DND-41 (cell line): ENCODE measurements at regions not wholly inside any gene's neighbourhood (a gene's known extent, or its start where the extent isn't known, plus 50 kb on each side); places are given as distances from the start of the nearest gene placed in this dataset.

Experiments
- ATAC-seq: fragments of 200-7000 bp; cut with Tn5 transposase; 3 replicates; pipeline ENCODE4 v1.9.1; 2021; ENCODE audit warnings: low read depth; ENCODE audit not compliant: insufficient read depth
- DNase-seq: peaks from one replicate; pipeline ENCODE4 v3.0.0-alpha.2; 2020
- H2AFZ ChIP-seq: 2 replicates; pipeline ENCODE4 v1.6.0; 2012; ENCODE audit warnings: low read depth, low read length
- H3K27ac ChIP-seq: 2 replicates; pipeline ENCODE4 v1.5.1; 2012; ENCODE audit warnings: low read length, inconsistent platforms
- H3K27me3 ChIP-seq: fragments of 200-600 bp; sonication (generic); 2 replicates; pipeline ENCODE4 v1.6.0; 2012; ENCODE audit warnings: low read length, mild to moderate bottlenecking, inconsistent platforms; ENCODE audit not compliant: insufficient read depth, poor library complexity
- H3K36me3 ChIP-seq: 2 replicates; pipeline ENCODE4 v1.5.1; 2012; ENCODE audit warnings: low read length, inconsistent platforms; ENCODE audit not compliant: insufficient read depth
- H3K4me1 ChIP-seq: 2 replicates; pipeline ENCODE4 v1.5.1; 2012; ENCODE audit warnings: mild to moderate bottlenecking, low read length; ENCODE audit not compliant: insufficient read depth
- H3K4me2 ChIP-seq: 2 replicates; pipeline ENCODE4 v1.6.0; 2012; ENCODE audit warnings: mild to moderate bottlenecking, moderate library complexity, low read length, inconsistent platforms; ENCODE audit not compliant: insufficient read depth
- H3K4me3 ChIP-seq, 2 experiments: fragments of 200-600 bp in 1 of 2; shearing (Covaris generic) in 1 of 2; 2 replicates each; pipeline ENCODE4 v1.5.1; 2012 to 2016; ENCODE audit warnings: inconsistent platforms in 2 of 2, low read length in 2 of 2, mild to moderate bottlenecking in 2 of 2, low read depth in 1 of 2, moderate library complexity in 1 of 2
- H3K79me2 ChIP-seq: 2 replicates; pipeline ENCODE4 v1.6.0; 2012; ENCODE audit warnings: low read length, inconsistent platforms; ENCODE audit not compliant: insufficient read depth
- H3K9ac ChIP-seq: 2 replicates; pipeline ENCODE4 v1.6.0; 2012; ENCODE audit warnings: low read depth, mild to moderate bottlenecking, inconsistent platforms, low read length, moderate library complexity
- H3K9me3 ChIP-seq: 2 replicates; pipeline ENCODE4 v1.5.1; 2012; ENCODE audit warnings: low read length, moderate library complexity, mild to moderate bottlenecking, inconsistent platforms; ENCODE audit not compliant: insufficient read depth, severe bottlenecking
- H4K20me1 ChIP-seq: 2 replicates; pipeline ENCODE4 v1.6.0; 2012; ENCODE audit warnings: low read length; ENCODE audit not compliant: insufficient read depth
- EZH2 ChIP-seq: IDR thresholded peaks from 3 replicates; pipeline ENCODE4 v1.6.1; 2012; ENCODE audit warnings: borderline replicate concordance, low read depth, mild to moderate bottlenecking, moderate library complexity, low read length, inconsistent platforms; ENCODE audit not compliant: severe bottlenecking
- TF ChIP-seq, protein P1 (sequence below): IDR thresholded peaks from 2 replicates; pipeline ENCODE4 v1.5.1; 2012; ENCODE audit warnings: borderline replicate concordance, low read length, moderate library complexity, mild to moderate bottlenecking; ENCODE audit not compliant: poor library complexity, severe bottlenecking; ENCODE audit errors: extremely low read depth

DNA sequence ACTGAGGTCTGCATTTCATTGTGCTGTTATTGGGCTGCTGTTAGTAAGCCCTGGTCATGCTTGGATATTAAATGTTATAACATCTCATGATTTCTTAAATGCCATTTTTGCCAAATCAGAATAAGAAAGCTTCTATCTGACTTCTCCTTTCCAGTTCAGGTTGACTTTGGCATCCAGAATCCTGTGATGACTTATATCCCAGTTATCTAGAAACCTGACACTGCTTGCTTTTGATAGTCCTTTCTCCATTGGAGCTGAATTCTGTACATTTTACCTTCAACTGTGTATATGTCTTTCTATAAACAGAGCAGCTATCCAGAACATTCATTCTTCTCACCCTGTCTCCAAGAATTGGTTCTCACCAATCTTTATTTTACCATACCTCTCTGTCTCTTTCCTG lies 257.7 kb upstream of the GNPDA2 start:
- no peak overlapping the region for H3K4me2 ChIP-seq
- no peaks in the 10 kb centered on the region for H3K79me2 ChIP-seq
- TF ChIP-seq, protein P1, sequence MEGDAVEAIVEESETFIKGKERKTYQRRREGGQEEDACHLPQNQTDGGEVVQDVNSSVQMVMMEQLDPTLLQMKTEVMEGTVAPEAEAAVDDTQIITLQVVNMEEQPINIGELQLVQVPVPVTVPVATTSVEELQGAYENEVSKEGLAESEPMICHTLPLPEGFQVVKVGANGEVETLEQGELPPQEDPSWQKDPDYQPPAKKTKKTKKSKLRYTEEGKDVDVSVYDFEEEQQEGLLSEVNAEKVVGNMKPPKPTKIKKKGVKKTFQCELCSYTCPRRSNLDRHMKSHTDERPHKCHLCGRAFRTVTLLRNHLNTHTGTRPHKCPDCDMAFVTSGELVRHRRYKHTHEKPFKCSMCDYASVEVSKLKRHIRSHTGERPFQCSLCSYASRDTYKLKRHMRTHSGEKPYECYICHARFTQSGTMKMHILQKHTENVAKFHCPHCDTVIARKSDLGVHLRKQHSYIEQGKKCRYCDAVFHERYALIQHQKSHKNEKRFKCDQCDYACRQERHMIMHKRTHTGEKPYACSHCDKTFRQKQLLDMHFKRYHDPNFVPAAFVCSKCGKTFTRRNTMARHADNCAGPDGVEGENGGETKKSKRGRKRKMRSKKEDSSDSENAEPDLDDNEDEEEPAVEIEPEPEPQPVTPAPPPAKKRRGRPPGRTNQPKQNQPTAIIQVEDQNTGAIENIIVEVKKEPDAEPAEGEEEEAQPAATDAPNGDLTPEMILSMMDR, result no peak
- no peak for TF ChIP-seq EZH2
- H3K27ac ChIP-seq, result no peak overlapping the region
- H3K27me3 ChIP-seq, result no peaks in the 10 kb centered on the region
- no peaks in the 10 kb centered on the region for H3K4me1 ChIP-seq
- H3K36me3 ChIP-seq, result no peaks in the 10 kb centered on the region
- H3K9me3 ChIP-seq, result no peaks in the 10 kb centered on the region
- no peak overlapping the region for H2AFZ ChIP-seq
- no peaks in the 10 kb centered on the region for H4K20me1 ChIP-seq
- H3K9ac ChIP-seq, result no peak overlapping the region
- DNase-seq (no peak), ATAC-seq (no peak)
- H3K4me3 ChIP-seq, result no peak overlapping the region

DNA sequence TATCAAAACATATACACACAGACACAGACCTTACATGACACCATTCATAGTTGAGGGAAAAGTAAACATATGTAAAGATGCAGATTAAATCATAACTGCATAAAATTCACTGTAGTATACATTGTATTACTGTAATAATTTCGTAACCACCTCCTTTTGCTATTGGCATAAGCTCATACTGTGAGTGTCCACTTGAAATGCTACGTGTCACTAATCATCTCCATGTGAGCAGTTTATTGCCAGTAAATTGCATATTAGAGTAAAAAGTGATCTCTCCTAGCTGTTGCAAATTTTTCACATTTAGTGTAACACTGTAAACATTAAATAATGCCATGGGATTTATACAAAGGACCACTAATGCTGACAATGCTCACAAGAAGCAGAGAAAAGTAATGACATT lies 256.7 kb upstream of the GNPDA2 start:
- H3K27me3 ChIP-seq, result no peaks in the 10 kb centered on the region
- H3K4me3 ChIP-seq, result no peak overlapping the region
- H3K9me3 ChIP-seq, result no peaks in the 10 kb centered on the region
- H3K9ac ChIP-seq, result no peak overlapping the region
- TF ChIP-seq, protein P1, result no peak
- no peak for TF ChIP-seq EZH2
- no peaks in the 10 kb centered on the region for H4K20me1 ChIP-seq
- no peak for ATAC-seq
- no peaks in the 10 kb centered on the region for H3K4me1 ChIP-seq
- no peak overlapping the region for H2AFZ ChIP-seq
- H3K36me3 ChIP-seq, result no peaks in the 10 kb centered on the region
- H3K79me2 ChIP-seq, result no peaks in the 10 kb centered on the region
- H3K4me2 ChIP-seq, result no peak overlapping the region
- DNase-seq, result no peak
- no peak overlapping the region for H3K27ac ChIP-seq

DNA sequence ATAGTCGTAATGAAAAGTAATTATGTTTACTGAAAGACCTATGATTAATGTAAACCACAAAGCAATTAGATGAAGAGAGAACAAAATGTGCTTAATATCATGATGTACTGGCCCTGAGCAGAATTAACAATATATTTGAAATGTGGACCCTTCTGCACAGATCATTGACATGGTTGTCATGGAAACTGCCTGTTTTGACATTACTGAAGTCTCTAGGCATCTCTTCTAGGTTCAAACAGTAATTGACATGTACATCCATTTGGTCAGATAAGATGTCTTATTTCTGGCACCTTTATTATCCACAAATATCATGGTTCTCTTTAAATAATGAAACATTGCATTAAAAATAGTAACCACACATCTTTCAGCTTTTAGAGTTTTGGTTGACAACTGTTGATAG lies 251.7 kb upstream of the GNPDA2 start:
- TF ChIP-seq, protein P1, result no peak
- TF ChIP-seq EZH2, result no peak
- H3K9me3 ChIP-seq, result no peaks in the 10 kb centered on the region
- no peak overlapping the region for H3K9ac ChIP-seq
- H3K4me2 ChIP-seq, result no peak overlapping the region
- ATAC-seq (no peak), DNase-seq (no peak)
- no peaks in the 10 kb centered on the region for H3K36me3 ChIP-seq
- no peak overlapping the region for H3K4me3 ChIP-seq
- H3K27ac ChIP-seq, result no peak overlapping the region
- H3K79me2 ChIP-seq, result no peaks in the 10 kb centered on the region
- no peaks in the 10 kb centered on the region for H3K27me3 ChIP-seq
- no peaks in the 10 kb centered on the region for H3K4me1 ChIP-seq
- H2AFZ ChIP-seq, result no peak overlapping the region
- no peaks in the 10 kb centered on the region for H4K20me1 ChIP-seq
